CD14-positive monocyte (primary cell): ENCODE measurements at regions not wholly inside any gene's neighbourhood (a gene's known extent, or its start where the extent isn't known, plus 50 kb on each side); places are given as distances from the start of the nearest gene placed in this dataset.

Experiments used
- DNase-seq, 3 donors: peaks; one replicate each; pipeline ENCODE4 v3.0.0-alpha.2; 2011 to 2022
- H2AFZ ChIP-seq: 2 replicates; pipeline ENCODE4 v1.6.0; 2012; ENCODE audit warnings: mild to moderate bottlenecking, low read depth, low read length, inconsistent platforms; ENCODE audit not compliant: insufficient read depth, poor library complexity, severe bottlenecking
- H3K27ac ChIP-seq, 2 donors: 1 replicate in 1 of 2; 2 replicates in 1 of 2; pipeline ENCODE4 v1.5.1; 2012 to 2013; ENCODE audit warnings: low read length in 2 of 2, control low read depth in 1 of 2, inconsistent platforms in 1 of 2, low read depth in 1 of 2, mild to moderate bottlenecking in 1 of 2
- H3K27me3 ChIP-seq, 2 donors: one replicate each; pipeline versions ENCODE4 v1.6.0 to v1.6.1; 2011 to 2013; ENCODE audit warnings: low read length in 2 of 2; ENCODE audit not compliant: control insufficient read depth in 2 of 2, insufficient read depth in 2 of 2
- H3K36me3 ChIP-seq, 2 donors: replicated peaks in 1 of 2; 1 replicate in 1 of 2; 2 replicates in 1 of 2; pipeline versions ENCODE4 v1.5.1 to v1.6.1; 2012 to 2013; ENCODE audit warnings: low read length in 2 of 2, control low read depth in 1 of 2, inconsistent platforms in 1 of 2, mild to moderate bottlenecking in 1 of 2; ENCODE audit not compliant: insufficient read depth in 2 of 2, control insufficient read depth in 1 of 2
- H3K4me1 ChIP-seq, 2 donors: 1 replicate in 1 of 2; 2 replicates in 1 of 2; pipeline versions ENCODE4 v1.5.1 to v1.6.1; 2012 to 2013; ENCODE audit warnings: low read length in 2 of 2, control low read depth in 1 of 2, inconsistent platforms in 1 of 2, mild to moderate bottlenecking in 1 of 2, moderate library complexity in 1 of 2; ENCODE audit not compliant: insufficient read depth in 2 of 2, control insufficient read depth in 1 of 2
- H3K4me2 ChIP-seq: replicated peaks from 2 replicates; pipeline ENCODE3; 2012; ENCODE audit warnings: low read length, moderate library complexity, mild to moderate bottlenecking; ENCODE audit not compliant: poor library complexity, severe bottlenecking; ENCODE audit errors: extremely low read depth
- H3K4me3 ChIP-seq, 3 experiments: fragments of 200-600 bp in 1 of 3; sonication (generic) in 1 of 3; replicated peaks in 1 of 3; 1 replicate in 2 of 3; 2 replicates in 1 of 3; pipeline ENCODE4 v1.5.1; 2011 to 2013; ENCODE audit warnings: low read length in 3 of 3, mild to moderate bottlenecking in 3 of 3, control low read depth in 2 of 3, low read depth in 2 of 3, inconsistent platforms in 1 of 3, moderate library complexity in 1 of 3
- H3K79me2 ChIP-seq: 2 replicates; pipeline ENCODE4 v1.6.0; 2012; ENCODE audit warnings: mild to moderate bottlenecking, control low read depth, inconsistent platforms, low read length, moderate library complexity; ENCODE audit not compliant: insufficient read depth
- H3K9ac ChIP-seq: 2 replicates; pipeline ENCODE4 v1.6.0; 2017; ENCODE audit warnings: low read length, mild to moderate bottlenecking; ENCODE audit not compliant: insufficient read depth, poor library complexity, severe bottlenecking
- H3K9me3 ChIP-seq, 2 donors: replicated peaks in 1 of 2; 1 replicate in 1 of 2; 2 replicates in 1 of 2; pipeline versions ENCODE4 v1.5.1 to v1.6.1; 2012 to 2013; ENCODE audit warnings: low read length in 2 of 2, control low read depth in 1 of 2; ENCODE audit not compliant: control insufficient read depth in 1 of 2, insufficient read depth in 1 of 2
- H4K20me1 ChIP-seq: 2 replicates; pipeline ENCODE4 v1.6.0; 2012; ENCODE audit warnings: mild to moderate bottlenecking, low read length, control low read depth, moderate library complexity; ENCODE audit not compliant: insufficient read depth
- H3K27ac Mint-ChIP-seq, 7 donors: one replicate each; pipeline ENCODE4 v1.8.0; 2020; ENCODE audit warnings: mild to moderate bottlenecking in 7 of 7, mixed read lengths in 7 of 7, moderate library complexity in 6 of 7, inconsistent platforms in 2 of 7
- H3K27me3 Mint-ChIP-seq, 3 donors: one replicate each; pipeline ENCODE4 v1.8.0; 2021 to 2022; ENCODE audit warnings: low read depth in 3 of 3, mild to moderate bottlenecking in 3 of 3, mixed read lengths in 3 of 3, moderate library complexity in 3 of 3, inconsistent platforms in 1 of 3
- H3K36me3 Mint-ChIP-seq, 2 donors: one replicate each; pipeline ENCODE4 v1.8.0; 2020; ENCODE audit warnings: mixed read lengths in 2 of 2, inconsistent platforms in 1 of 2, mild to moderate bottlenecking in 1 of 2
- H3K4me1 Mint-ChIP-seq: one replicate; pipeline ENCODE4 v1.8.0; 2020; ENCODE audit warnings: mild to moderate bottlenecking, mixed read lengths
- H3K4me3 Mint-ChIP-seq, 2 donors: one replicate each; pipeline ENCODE4 v1.8.0; 2020; ENCODE audit warnings: mild to moderate bottlenecking in 2 of 2, mixed read lengths in 2 of 2, moderate library complexity in 1 of 2
- H3K9me3 Mint-ChIP-seq, 7 donors: one replicate each; pipeline ENCODE4 v1.8.0; 2020 to 2022; ENCODE audit warnings: mixed read lengths in 7 of 7, mild to moderate bottlenecking in 6 of 7, moderate library complexity in 6 of 7, inconsistent platforms in 2 of 7
- WGBS: methylation state at CpG from one replicate; pipeline ENCODE4 v1.1.5; 2013; ENCODE audit warnings: missing lambda C conversion rate; ENCODE audit not compliant: insufficient coverage; 5-methylcytosine and 5-hydroxymethylcytosine counted together
- intact Hi-C, 2 donors: fragments of 100-400 bp; cut with micrococcal nuclease; formaldehyde crosslinking; loops; one replicate each; pipeline versions ENCODE4 v1.15.0 to v1.15.1; 2023
- TF ChIP-seq, protein P1 (sequence below): fragments of 200-600 bp; IDR thresholded peaks from one replicate; pipeline ENCODE4 v1.8.0; 2022; ENCODE audit warnings: antibody characterized with exemption, mild to moderate bottlenecking

DNA sequence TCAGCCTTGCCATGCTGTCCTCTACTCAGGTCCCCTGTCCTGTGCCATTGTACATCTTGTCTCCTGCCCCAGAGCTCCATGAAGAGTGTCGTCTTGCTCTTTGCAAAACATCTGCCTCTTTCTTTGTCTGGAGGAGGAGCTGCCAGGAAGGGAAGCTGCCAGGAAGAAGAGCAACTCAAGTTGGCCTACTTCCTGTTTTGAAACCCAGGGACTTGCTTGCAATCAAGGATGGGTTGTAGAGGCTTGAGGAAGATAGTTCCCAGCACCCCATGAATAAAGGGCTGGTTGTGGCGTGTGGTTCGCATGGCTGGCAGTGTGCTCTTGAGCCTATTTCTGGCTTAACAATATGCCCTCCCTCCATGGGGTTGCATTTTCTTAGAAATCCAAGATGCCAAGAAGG lies 53.0 kb upstream of the CPEB4 start:
- Histone ChIP-seq H3K4me1 (peaks cover 54 to 60% of the 10 kb centered on the region in 2 donors), H3K79me2 (no peaks in the 10 kb centered on the region), H3K4me2 (peak overlapping the region; percentile 37), H3K4me3 (peak overlapping the region in 1 of 3 experiments; percentile 22), H3K27ac (peak overlapping the region; percentile 48 to 69), H3K9me3 (no peaks in the 10 kb centered on the region), H3K36me3 (no peaks in the 10 kb centered on the region), H4K20me1 (no peaks in the 10 kb centered on the region), H3K9ac (no peak overlapping the region), H2AFZ (peak overlapping the region; percentile 43), H3K27me3 (no peaks in the 10 kb centered on the region)
- Mint-ChIP-seq H3K36me3 (no peaks in the 10 kb centered on the region), H3K27me3 (peaks cover 0 to 2% (median 0%) of the 10 kb centered on the region in 3 donors), H3K27ac (peak overlapping the region; percentile 66 to 94 (median 89)), H3K4me1 (peaks cover 64% of the 10 kb centered on the region), H3K9me3 (peaks cover 0 to 2% (median 0%) of the 10 kb centered on the region in 7 donors), H3K4me3 (peak overlapping the region in 1 of 2 donors; percentile 50)
- TF ChIP-seq, protein P1, sequence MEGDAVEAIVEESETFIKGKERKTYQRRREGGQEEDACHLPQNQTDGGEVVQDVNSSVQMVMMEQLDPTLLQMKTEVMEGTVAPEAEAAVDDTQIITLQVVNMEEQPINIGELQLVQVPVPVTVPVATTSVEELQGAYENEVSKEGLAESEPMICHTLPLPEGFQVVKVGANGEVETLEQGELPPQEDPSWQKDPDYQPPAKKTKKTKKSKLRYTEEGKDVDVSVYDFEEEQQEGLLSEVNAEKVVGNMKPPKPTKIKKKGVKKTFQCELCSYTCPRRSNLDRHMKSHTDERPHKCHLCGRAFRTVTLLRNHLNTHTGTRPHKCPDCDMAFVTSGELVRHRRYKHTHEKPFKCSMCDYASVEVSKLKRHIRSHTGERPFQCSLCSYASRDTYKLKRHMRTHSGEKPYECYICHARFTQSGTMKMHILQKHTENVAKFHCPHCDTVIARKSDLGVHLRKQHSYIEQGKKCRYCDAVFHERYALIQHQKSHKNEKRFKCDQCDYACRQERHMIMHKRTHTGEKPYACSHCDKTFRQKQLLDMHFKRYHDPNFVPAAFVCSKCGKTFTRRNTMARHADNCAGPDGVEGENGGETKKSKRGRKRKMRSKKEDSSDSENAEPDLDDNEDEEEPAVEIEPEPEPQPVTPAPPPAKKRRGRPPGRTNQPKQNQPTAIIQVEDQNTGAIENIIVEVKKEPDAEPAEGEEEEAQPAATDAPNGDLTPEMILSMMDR = no peak
- intact Hi-C loops = no loop called here
- no CpG with 5 or more reads among the region's 3 CpGs for WGBS
- DNase-seq = peak; percentile 48 to 74 (median 67)

- Mint-ChIP-seq H3K36me3 (no peaks in the 10 kb centered on the region), H3K27ac (peak overlapping the region; percentile 66 to 94 (median 89)), H3K9me3 (peaks cover 0 to 2% (median 0%) of the 10 kb centered on the region in 7 donors), H3K27me3 (peaks cover 0 to 2% (median 0%) of the 10 kb centered on the region in 3 donors), H3K4me3 (peak overlapping the region in 1 of 2 donors; percentile 50), H3K4me1 (peaks cover 59% of the 10 kb centered on the region)
- peak in 2 of 3 donors; percentile 14 to 43 for DNase-seq
- Histone ChIP-seq H2AFZ (peak overlapping the region; percentile 43), H3K9ac (no peak overlapping the region), H3K4me2 (peak overlapping the region; percentile 37), H3K27ac (peak overlapping the region; percentile 48 to 69), H3K9me3 (no peaks in the 10 kb centered on the region), H3K79me2 (no peaks in the 10 kb centered on the region), H3K36me3 (no peaks in the 10 kb centered on the region), H3K27me3 (no peaks in the 10 kb centered on the region), H4K20me1 (no peaks in the 10 kb centered on the region), H3K4me3 (peak overlapping the region in 1 of 3 experiments; percentile 22), H3K4me1 (peaks cover 49 to 55% of the 10 kb centered on the region in 2 donors)
- intact Hi-C loops = no loop called here
- WGBS = 60% methylated on average over 3 of the region's 6 CpGs
- TF ChIP-seq, protein P1 = no peak
Measured at GRCh38 chr5:173835661-173836060, 52.5 kb upstream of the CPEB4 start.
